CD14-positive monocyte (primary cell): ENCODE measurements at regions not wholly inside any gene's neighbourhood (a gene's known extent, or its start where the extent isn't known, plus 50 kb on each side); places are given as distances from the start of the nearest gene placed in this dataset.
"Not testable (repeated sequence)": the region's sequence is repeated elsewhere in the genome, so short reads cannot be mapped to it uniquely, and the experiment has no call there.

Experiments
- DNase-seq, 3 donors: peaks; one replicate each; pipeline ENCODE4 v3.0.0-alpha.2; 2011 to 2022
- H2AFZ ChIP-seq: 2 replicates; pipeline ENCODE4 v1.6.0; 2012; ENCODE audit warnings: mild to moderate bottlenecking, low read depth, low read length, inconsistent platforms; ENCODE audit not compliant: insufficient read depth, poor library complexity, severe bottlenecking
- H3K27ac ChIP-seq, 2 donors: 1 replicate in 1 of 2; 2 replicates in 1 of 2; pipeline ENCODE4 v1.5.1; 2012 to 2013; ENCODE audit warnings: low read length in 2 of 2, control low read depth in 1 of 2, inconsistent platforms in 1 of 2, low read depth in 1 of 2, mild to moderate bottlenecking in 1 of 2
- H3K27me3 ChIP-seq, 2 donors: one replicate each; pipeline versions ENCODE4 v1.6.0 to v1.6.1; 2011 to 2013; ENCODE audit warnings: low read length in 2 of 2; ENCODE audit not compliant: control insufficient read depth in 2 of 2, insufficient read depth in 2 of 2
- H3K36me3 ChIP-seq, 2 donors: replicated peaks in 1 of 2; 1 replicate in 1 of 2; 2 replicates in 1 of 2; pipeline versions ENCODE4 v1.5.1 to v1.6.1; 2012 to 2013; ENCODE audit warnings: low read length in 2 of 2, control low read depth in 1 of 2, inconsistent platforms in 1 of 2, mild to moderate bottlenecking in 1 of 2; ENCODE audit not compliant: insufficient read depth in 2 of 2, control insufficient read depth in 1 of 2
- H3K4me1 ChIP-seq, 2 donors: 1 replicate in 1 of 2; 2 replicates in 1 of 2; pipeline versions ENCODE4 v1.5.1 to v1.6.1; 2012 to 2013; ENCODE audit warnings: low read length in 2 of 2, control low read depth in 1 of 2, inconsistent platforms in 1 of 2, mild to moderate bottlenecking in 1 of 2, moderate library complexity in 1 of 2; ENCODE audit not compliant: insufficient read depth in 2 of 2, control insufficient read depth in 1 of 2
- H3K4me2 ChIP-seq: replicated peaks from 2 replicates; pipeline ENCODE3; 2012; ENCODE audit warnings: low read length, moderate library complexity, mild to moderate bottlenecking; ENCODE audit not compliant: poor library complexity, severe bottlenecking; ENCODE audit errors: extremely low read depth
- H3K4me3 ChIP-seq, 3 experiments: fragments of 200-600 bp in 1 of 3; sonication (generic) in 1 of 3; replicated peaks in 1 of 3; 1 replicate in 2 of 3; 2 replicates in 1 of 3; pipeline ENCODE4 v1.5.1; 2011 to 2013; ENCODE audit warnings: low read length in 3 of 3, mild to moderate bottlenecking in 3 of 3, control low read depth in 2 of 3, low read depth in 2 of 3, inconsistent platforms in 1 of 3, moderate library complexity in 1 of 3
- H3K79me2 ChIP-seq: 2 replicates; pipeline ENCODE4 v1.6.0; 2012; ENCODE audit warnings: mild to moderate bottlenecking, control low read depth, inconsistent platforms, low read length, moderate library complexity; ENCODE audit not compliant: insufficient read depth
- H3K9ac ChIP-seq: 2 replicates; pipeline ENCODE4 v1.6.0; 2017; ENCODE audit warnings: low read length, mild to moderate bottlenecking; ENCODE audit not compliant: insufficient read depth, poor library complexity, severe bottlenecking
- H3K9me3 ChIP-seq, 2 donors: replicated peaks in 1 of 2; 1 replicate in 1 of 2; 2 replicates in 1 of 2; pipeline versions ENCODE4 v1.5.1 to v1.6.1; 2012 to 2013; ENCODE audit warnings: low read length in 2 of 2, control low read depth in 1 of 2; ENCODE audit not compliant: control insufficient read depth in 1 of 2, insufficient read depth in 1 of 2
- H4K20me1 ChIP-seq: 2 replicates; pipeline ENCODE4 v1.6.0; 2012; ENCODE audit warnings: mild to moderate bottlenecking, low read length, control low read depth, moderate library complexity; ENCODE audit not compliant: insufficient read depth
- H3K27ac Mint-ChIP-seq, 7 donors: one replicate each; pipeline ENCODE4 v1.8.0; 2020; ENCODE audit warnings: mild to moderate bottlenecking in 7 of 7, mixed read lengths in 7 of 7, moderate library complexity in 6 of 7, inconsistent platforms in 2 of 7
- H3K27me3 Mint-ChIP-seq, 3 donors: one replicate each; pipeline ENCODE4 v1.8.0; 2021 to 2022; ENCODE audit warnings: low read depth in 3 of 3, mild to moderate bottlenecking in 3 of 3, mixed read lengths in 3 of 3, moderate library complexity in 3 of 3, inconsistent platforms in 1 of 3
- H3K36me3 Mint-ChIP-seq, 2 donors: one replicate each; pipeline ENCODE4 v1.8.0; 2020; ENCODE audit warnings: mixed read lengths in 2 of 2, inconsistent platforms in 1 of 2, mild to moderate bottlenecking in 1 of 2
- H3K4me1 Mint-ChIP-seq: one replicate; pipeline ENCODE4 v1.8.0; 2020; ENCODE audit warnings: mild to moderate bottlenecking, mixed read lengths
- H3K4me3 Mint-ChIP-seq, 2 donors: one replicate each; pipeline ENCODE4 v1.8.0; 2020; ENCODE audit warnings: mild to moderate bottlenecking in 2 of 2, mixed read lengths in 2 of 2, moderate library complexity in 1 of 2
- H3K9me3 Mint-ChIP-seq, 7 donors: one replicate each; pipeline ENCODE4 v1.8.0; 2020 to 2022; ENCODE audit warnings: mixed read lengths in 7 of 7, mild to moderate bottlenecking in 6 of 7, moderate library complexity in 6 of 7, inconsistent platforms in 2 of 7
- WGBS: methylation state at CpG from one replicate; pipeline ENCODE4 v1.1.5; 2013; ENCODE audit warnings: missing lambda C conversion rate; ENCODE audit not compliant: insufficient coverage; 5-methylcytosine and 5-hydroxymethylcytosine counted together
- intact Hi-C, 2 donors: fragments of 100-400 bp; cut with micrococcal nuclease; formaldehyde crosslinking; loops; one replicate each; pipeline versions ENCODE4 v1.15.0 to v1.15.1; 2023
- TF ChIP-seq, protein P1 (sequence below): fragments of 200-600 bp; IDR thresholded peaks from one replicate; pipeline ENCODE4 v1.8.0; 2022; ENCODE audit warnings: antibody characterized with exemption, mild to moderate bottlenecking

DNA sequence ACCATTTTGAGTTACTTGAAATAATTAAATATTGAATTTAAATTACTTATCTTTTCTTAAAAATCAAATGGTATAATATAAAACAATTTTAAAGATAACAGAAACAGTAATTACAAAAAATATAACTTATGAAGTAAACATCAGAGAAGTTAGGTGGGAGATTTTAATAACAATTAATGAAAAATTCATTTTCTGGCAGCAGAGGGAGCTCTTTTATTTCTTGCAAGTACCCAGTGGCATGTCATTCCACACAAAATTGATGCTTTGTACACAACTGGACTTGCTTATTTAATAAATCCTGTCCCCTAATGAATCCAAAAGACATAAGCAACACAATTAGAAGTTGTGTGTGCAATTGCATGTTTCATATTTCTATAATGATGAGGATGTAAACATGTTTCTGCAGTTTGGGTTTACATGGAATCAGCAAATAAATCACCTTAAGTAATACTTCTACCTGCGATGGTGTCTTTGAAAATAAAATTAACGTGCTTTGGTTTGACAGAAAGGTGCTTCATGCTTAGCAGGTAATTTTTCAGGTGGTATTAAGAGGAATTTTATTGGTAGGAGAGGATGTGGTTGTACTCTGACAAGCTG is 861.3 kb downstream of the ZPLD1 start:
- no peak overlapping the region for H3K4me3 ChIP-seq
- no peak overlapping the region for H3K9ac ChIP-seq
- intact Hi-C loops, result no loop called here
- no peak overlapping the region for H3K27ac ChIP-seq
- Mint-ChIP-seq H3K27ac (no peak overlapping the region), H3K36me3 (no peaks in the 10 kb centered on the region), H3K27me3 (no peaks in the 10 kb centered on the region), H3K4me1 (no peaks in the 10 kb centered on the region), H3K9me3 (peaks cover 0 to 2% (median 0%) of the 10 kb centered on the region in 7 donors), H3K4me3 (no peak overlapping the region)
- H3K4me2 ChIP-seq, result no peak overlapping the region
- WGBS, result 60% methylated on average over 1 of the region's 2 CpGs
- H3K27me3 ChIP-seq, result no peaks in the 10 kb centered on the region
- no peaks in the 10 kb centered on the region for H4K20me1 ChIP-seq
- H3K36me3 ChIP-seq, result no peaks in the 10 kb centered on the region
- no peak for DNase-seq
- no peaks in the 10 kb centered on the region for H3K4me1 ChIP-seq
- no peak overlapping the region for H2AFZ ChIP-seq
- no peaks in the 10 kb centered on the region for H3K79me2 ChIP-seq
- H3K9me3 ChIP-seq, result no peaks in the 10 kb centered on the region
- TF ChIP-seq, protein P1, sequence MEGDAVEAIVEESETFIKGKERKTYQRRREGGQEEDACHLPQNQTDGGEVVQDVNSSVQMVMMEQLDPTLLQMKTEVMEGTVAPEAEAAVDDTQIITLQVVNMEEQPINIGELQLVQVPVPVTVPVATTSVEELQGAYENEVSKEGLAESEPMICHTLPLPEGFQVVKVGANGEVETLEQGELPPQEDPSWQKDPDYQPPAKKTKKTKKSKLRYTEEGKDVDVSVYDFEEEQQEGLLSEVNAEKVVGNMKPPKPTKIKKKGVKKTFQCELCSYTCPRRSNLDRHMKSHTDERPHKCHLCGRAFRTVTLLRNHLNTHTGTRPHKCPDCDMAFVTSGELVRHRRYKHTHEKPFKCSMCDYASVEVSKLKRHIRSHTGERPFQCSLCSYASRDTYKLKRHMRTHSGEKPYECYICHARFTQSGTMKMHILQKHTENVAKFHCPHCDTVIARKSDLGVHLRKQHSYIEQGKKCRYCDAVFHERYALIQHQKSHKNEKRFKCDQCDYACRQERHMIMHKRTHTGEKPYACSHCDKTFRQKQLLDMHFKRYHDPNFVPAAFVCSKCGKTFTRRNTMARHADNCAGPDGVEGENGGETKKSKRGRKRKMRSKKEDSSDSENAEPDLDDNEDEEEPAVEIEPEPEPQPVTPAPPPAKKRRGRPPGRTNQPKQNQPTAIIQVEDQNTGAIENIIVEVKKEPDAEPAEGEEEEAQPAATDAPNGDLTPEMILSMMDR, result no peak

DNA sequence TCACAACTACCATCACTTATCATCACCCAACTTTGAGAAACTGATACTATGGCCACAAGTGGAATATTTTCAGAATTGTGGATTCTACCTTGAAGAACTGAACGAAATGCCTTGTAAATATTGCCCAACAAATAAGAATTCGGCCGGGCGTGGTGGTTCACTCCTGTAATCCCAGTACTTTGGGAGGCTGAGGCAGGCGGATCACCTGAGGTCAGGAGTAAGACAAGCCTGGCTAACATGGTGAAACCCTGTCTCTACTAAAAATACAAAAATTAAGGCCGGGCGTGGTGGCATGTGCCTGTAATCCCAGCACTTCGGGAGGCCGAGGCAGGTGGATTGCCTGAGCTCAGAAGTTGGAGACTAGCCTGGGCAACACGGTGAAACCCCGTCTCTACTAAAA is 862.7 kb downstream of the ZPLD1 start:
- H3K4me1 Mint-ChIP-seq, H3K27me3 Mint-ChIP-seq, H2AFZ ChIP-seq, H3K27me3 ChIP-seq, intact Hi-C loops, H3K9me3 Mint-ChIP-seq, H3K36me3 Mint-ChIP-seq, H3K27ac ChIP-seq, H3K4me3 ChIP-seq, H3K9ac ChIP-seq, DNase-seq, H3K9me3 ChIP-seq, H3K79me2 ChIP-seq, H3K36me3 ChIP-seq, H3K4me2 ChIP-seq, H3K4me1 ChIP-seq, H4K20me1 ChIP-seq, H3K4me3 Mint-ChIP-seq, H3K27ac Mint-ChIP-seq: not testable (repeated sequence)
- 97% methylated on average over 9 of the region's 11 CpGs for WGBS
